IMR-90 (cell line): ENCODE measurements at regions not wholly inside any gene's neighbourhood (a gene's known extent, or its start where the extent isn't known, plus 50 kb on each side); places are given as distances from the start of the nearest gene placed in this dataset.

Experiments
- ATAC-seq: fragments of 200-7000 bp; cut with Tn5 transposase; 2 replicates; pipeline ENCODE4 v1.9.1; 2020; ENCODE audit warnings: low read depth, mild to moderate bottlenecking, moderate library complexity
- BruUV-seq: library from RNA; stranded (reverse); fragments of 400-500 nt; replicated peaks from 2 replicates; lab custom pipeline; 2021; lab: Mats Ljungman, UMichigan
- CTCF ChIA-PET: fragments of 300-600 bp; formaldehyde crosslinking; extraction: SDS; loops from one replicate; lab custom pipeline; 2021; ENCODE audit warnings: antibody characterized with exemption; lab: Yijun Ruan, JAX
- POLR2A ChIA-PET: fragments of 300-600 bp; sonication (Branson Sonifier 250); formaldehyde crosslinking; loops from one replicate; lab custom pipeline; 2022; ENCODE audit warnings: antibody characterized with exemption; ENCODE audit not compliant: unreplicated experiment; lab: Charles Lee
- DNase-seq: peaks from one replicate; pipeline ENCODE4 v3.0.0; 2013
- H2AFZ ChIP-seq: replicated peaks from 2 replicates; pipeline ENCODE3; 2013; ENCODE audit warnings: low read length, mild to moderate bottlenecking; ENCODE audit not compliant: poor library complexity
- H2AK5ac ChIP-seq: 2 replicates; pipeline ENCODE4 v1.6.1; 2013; ENCODE audit warnings: low read depth, low read length, inconsistent platforms
- H2AK9ac ChIP-seq: replicated peaks from 2 replicates; pipeline ENCODE3; 2013; ENCODE audit warnings: mild to moderate bottlenecking, low read depth, low read length, moderate library complexity; ENCODE audit not compliant: poor library complexity
- H2BK120ac ChIP-seq: 2 replicates; pipeline ENCODE4 v1.6.1; 2013; ENCODE audit warnings: low read depth, low read length, inconsistent platforms
- H2BK15ac ChIP-seq: 3 replicates; pipeline ENCODE4 v1.6.1; 2013; ENCODE audit warnings: low read depth, low read length, inconsistent platforms
- H2BK20ac ChIP-seq: 2 replicates; pipeline ENCODE4 v1.6.1; 2013; ENCODE audit warnings: low read depth, mild to moderate bottlenecking, inconsistent platforms, low read length, moderate library complexity
- H2BK5ac ChIP-seq: 2 replicates; pipeline ENCODE4 v1.6.1; 2013; ENCODE audit warnings: mild to moderate bottlenecking, low read depth, low read length, inconsistent platforms; ENCODE audit not compliant: poor library complexity, severe bottlenecking
- H3K14ac ChIP-seq: replicated peaks from 2 replicates; pipeline ENCODE4 v1.6.1; 2013; ENCODE audit warnings: low read depth, low read length, inconsistent platforms
- H3K18ac ChIP-seq: 2 replicates; pipeline ENCODE4 v1.6.1; 2013; ENCODE audit warnings: low read depth, low read length, control low read depth
- H3K23ac ChIP-seq: 2 replicates; pipeline ENCODE4 v1.6.1; 2013; ENCODE audit warnings: low read depth, low read length, inconsistent platforms
- H3K27ac ChIP-seq: 2 replicates; pipeline ENCODE4 v1.5.1; 2013; ENCODE audit warnings: mild to moderate bottlenecking, control low read depth, low read length; ENCODE audit not compliant: insufficient read depth
- H3K27me3 ChIP-seq: 2 replicates; pipeline ENCODE4 v1.6.1; 2013; ENCODE audit warnings: low read length; ENCODE audit not compliant: control insufficient read depth, insufficient read depth
- H3K36me3 ChIP-seq: 2 replicates; pipeline ENCODE4 v1.6.1; 2013; ENCODE audit warnings: low read length, mixed read lengths; ENCODE audit not compliant: control insufficient read depth, insufficient read depth
- H3K4ac ChIP-seq: 2 replicates; pipeline ENCODE4 v1.6.1; 2013; ENCODE audit warnings: low read depth, low read length, inconsistent platforms
- H3K4me1 ChIP-seq: 2 replicates; pipeline ENCODE4 v1.6.1; 2013; ENCODE audit warnings: low read length, mixed read lengths; ENCODE audit not compliant: control insufficient read depth, insufficient read depth
- H3K4me2 ChIP-seq: 2 replicates; pipeline ENCODE4 v1.6.1; 2013; ENCODE audit warnings: low read depth, mild to moderate bottlenecking, control low read depth, low read length, moderate library complexity
- H3K4me3 ChIP-seq: 2 replicates; pipeline ENCODE4 v1.5.1; 2013; ENCODE audit warnings: low read depth, mild to moderate bottlenecking, control low read depth, low read length, moderate library complexity; ENCODE audit not compliant: insufficient read depth
- H3K56ac ChIP-seq: 2 replicates; pipeline ENCODE4 v1.6.1; 2013; ENCODE audit warnings: low read length, inconsistent platforms; ENCODE audit not compliant: insufficient read depth; ENCODE audit errors: extremely low read depth
- H3K79me1 ChIP-seq, 2 experiments: 2 replicates each; pipeline ENCODE4 v1.6.1; 2013; ENCODE audit warnings: low read length in 2 of 2, inconsistent platforms in 1 of 2, low read depth in 1 of 2
- H3K9ac ChIP-seq: 2 replicates; pipeline ENCODE4 v1.6.1; 2013; ENCODE audit warnings: low read depth, low read length, control low read depth
- H3K9me1 ChIP-seq: 2 replicates; pipeline ENCODE4 v1.6.1; 2013; ENCODE audit warnings: low read length, inconsistent platforms; ENCODE audit not compliant: insufficient read depth
- H3K9me3 ChIP-seq: 2 replicates; pipeline ENCODE4 v1.6.1; 2013; ENCODE audit warnings: low read length; ENCODE audit not compliant: control insufficient read depth, insufficient read depth
- H4K20me1 ChIP-seq: 2 replicates; pipeline ENCODE4 v1.6.1; 2013; ENCODE audit warnings: low read length, inconsistent platforms; ENCODE audit not compliant: insufficient read depth
- H4K5ac ChIP-seq: 2 replicates; pipeline ENCODE4 v1.6.1; 2013; ENCODE audit warnings: mild to moderate bottlenecking, low read depth, low read length, control low read depth
- H4K8ac ChIP-seq, 2 experiments: 2 replicates each; pipeline ENCODE4 v1.6.1; 2013; ENCODE audit warnings: low read depth in 2 of 2, low read length in 2 of 2, control low read depth in 1 of 2, inconsistent platforms in 1 of 2
- H4K91ac ChIP-seq: 2 replicates; pipeline ENCODE4 v1.6.1; 2013; ENCODE audit warnings: low read depth, low read length, inconsistent platforms; ENCODE audit not compliant: insufficient read depth
- NFE2L2 ChIP-seq: fragments of 150-350 bp; IDR thresholded peaks from 2 replicates; pipeline ENCODE4 v1.6.1; 2016; ENCODE audit warnings: low read depth, mild to moderate bottlenecking, low read length
- WGBS, 2 experiments: methylation state at CpG; one replicate each; pipeline versions ENCODE4 v1.1.5 to v1.1.7; 2013; ENCODE audit warnings: missing lambda C conversion rate in 2 of 2; ENCODE audit not compliant: insufficient read length in 1 of 2; ENCODE audit errors: extremely low coverage in 2 of 2; 5-methylcytosine and 5-hydroxymethylcytosine counted together
- dilution Hi-C: fragments of 300-500 bp; cut with HindIII; formaldehyde crosslinking; loops from one replicate; pipeline ENCODE4 v1.14.3; 2018; ENCODE audit warnings: low sequenced_read_pairs; ENCODE audit not compliant: unreplicated experiment
- in situ Hi-C: fragments of 300-500 bp; cut with MboI; formaldehyde crosslinking; loops from 3 replicates; pipeline ENCODE4 v1.14.3; 2019; ENCODE audit warnings: low sequenced_read_pairs, inconsistent platforms, mixed read lengths
- intact Hi-C: fragments of 100-400 bp; cut with micrococcal nuclease; formaldehyde crosslinking; loops from 2 replicates; pipeline ENCODE4 v1.10.0; 2022

GRCh38 chr18:40686836-40687235, 1268.2 kb upstream of the PIK3C3 start:
- Histone ChIP-seq H4K20me1 (no peaks in the 10 kb centered on the region), H2BK15ac (no peak overlapping the region), H3K4ac (no peak overlapping the region), H4K5ac (no peak overlapping the region), H4K91ac (no peak overlapping the region), H2AK9ac (no peak overlapping the region), H2BK120ac (no peak overlapping the region), H3K27me3 (no peaks in the 10 kb centered on the region), H3K4me2 (no peak overlapping the region), H2BK20ac (no peak overlapping the region), H3K56ac (no peak overlapping the region), H3K23ac (no peak overlapping the region), H3K36me3 (no peaks in the 10 kb centered on the region), H3K9me1 (no peaks in the 10 kb centered on the region), H2BK5ac (no peak overlapping the region), H3K9me3 (no peaks in the 10 kb centered on the region), H3K4me1 (no peaks in the 10 kb centered on the region), H3K4me3 (no peak overlapping the region), H3K18ac (no peak overlapping the region), H2AFZ (no peak overlapping the region), H4K8ac (no peak overlapping the region), H3K79me1 (no peaks in the 10 kb centered on the region), H3K27ac (no peak overlapping the region), H3K14ac (no peak overlapping the region), H2AK5ac (no peak overlapping the region), H3K9ac (no peak overlapping the region)
- dilution Hi-C loops, result no loop called here
- no TSS peak for BruUV-seq
- intact Hi-C loops, result loop anchor here (1.0 kb wide), 1 partner anchor 8 kb away; no protein-coding TSS in a partner anchor
- no peak for ATAC-seq
- ChIA-PET CTCF (interaction anchor here (0.9 kb wide), 1 partner anchor 42 kb away, joined by 3 read pairs; no protein-coding TSS in a partner anchor), POLR2A (no interaction called here)
- in situ Hi-C loops, result no loop called here
- no peak for TF ChIP-seq NFE2L2
- DNase-seq, result no peak
- WGBS, 2 experiments, result 80% methylated on average over 1 of the region's 3 CpGs; no CpG with 5 or more reads in 1 of the 2 experiments
